ENCODE measurements at regions not wholly inside any gene's neighbourhood (a gene's known extent, or its start where the extent isn't known, plus 50 kb on each side); places are given as distances from the start of the nearest gene placed in this dataset.

DNA sequence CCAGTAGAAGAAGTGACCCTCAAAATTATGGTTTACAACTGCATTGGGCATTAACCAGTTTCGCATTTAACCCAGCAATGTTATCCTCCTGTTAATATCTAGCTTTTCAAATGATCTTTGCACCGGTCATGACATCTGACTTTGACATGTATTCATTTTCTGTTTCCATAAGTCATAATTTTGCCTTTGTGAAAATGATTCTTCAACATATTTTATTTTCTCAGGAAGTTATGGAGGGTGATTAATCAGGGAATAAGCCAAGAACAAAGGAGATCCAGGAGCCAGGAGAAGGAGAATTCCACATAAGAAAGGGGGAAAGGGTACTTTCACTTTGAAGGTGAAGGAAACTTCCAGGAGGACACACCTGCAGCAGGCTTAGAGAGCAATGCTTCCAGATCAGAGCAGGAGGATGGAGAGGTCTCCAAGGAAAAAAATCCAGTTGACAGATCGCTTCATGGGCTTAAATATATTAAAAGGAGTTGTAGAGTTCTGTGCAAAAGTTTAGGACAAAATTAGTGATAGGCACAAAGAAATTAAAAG lies 92.1 kb upstream of the FAM3C start:
- CTCF ChIA-PET = no interaction called here
- no peaks in the 10 kb centered on the region for H3K9me3 Mint-ChIP-seq (ENCODE audit: unreplicated experiment)
- POLR2A ChIA-PET = interaction anchor here (1.1 kb wide), 1 partner anchor 93 kb away, joined by 3 read pairs; the partner anchor contains the start of gene FAM3C
- H3K36me3 Mint-ChIP-seq (ENCODE audit: insufficient read depth, unreplicated experiment) = no peaks in the 10 kb centered on the region
- intact Hi-C loops (cut with micrococcal nuclease) = no loop called here
- TF ChIP-seq, protein P1, sequence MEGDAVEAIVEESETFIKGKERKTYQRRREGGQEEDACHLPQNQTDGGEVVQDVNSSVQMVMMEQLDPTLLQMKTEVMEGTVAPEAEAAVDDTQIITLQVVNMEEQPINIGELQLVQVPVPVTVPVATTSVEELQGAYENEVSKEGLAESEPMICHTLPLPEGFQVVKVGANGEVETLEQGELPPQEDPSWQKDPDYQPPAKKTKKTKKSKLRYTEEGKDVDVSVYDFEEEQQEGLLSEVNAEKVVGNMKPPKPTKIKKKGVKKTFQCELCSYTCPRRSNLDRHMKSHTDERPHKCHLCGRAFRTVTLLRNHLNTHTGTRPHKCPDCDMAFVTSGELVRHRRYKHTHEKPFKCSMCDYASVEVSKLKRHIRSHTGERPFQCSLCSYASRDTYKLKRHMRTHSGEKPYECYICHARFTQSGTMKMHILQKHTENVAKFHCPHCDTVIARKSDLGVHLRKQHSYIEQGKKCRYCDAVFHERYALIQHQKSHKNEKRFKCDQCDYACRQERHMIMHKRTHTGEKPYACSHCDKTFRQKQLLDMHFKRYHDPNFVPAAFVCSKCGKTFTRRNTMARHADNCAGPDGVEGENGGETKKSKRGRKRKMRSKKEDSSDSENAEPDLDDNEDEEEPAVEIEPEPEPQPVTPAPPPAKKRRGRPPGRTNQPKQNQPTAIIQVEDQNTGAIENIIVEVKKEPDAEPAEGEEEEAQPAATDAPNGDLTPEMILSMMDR (IDR thresholded peaks at IDR 0.05; ENCODE audit: unreplicated experiment) = no peak
- DNase-seq (ENCODE audit: unreplicated experiment) = no peak
- no peak overlapping the region for H3K27ac Mint-ChIP-seq (ENCODE audit: low read depth, unreplicated experiment)
- H3K4me1 Mint-ChIP-seq (ENCODE audit: insufficient read depth, unreplicated experiment) = peaks cover 14% of the 10 kb centered on the region
- BruUV-seq (replicated peaks) = no TSS peak
- H3K27me3 Mint-ChIP-seq (ENCODE audit: insufficient read depth, unreplicated experiment) = no peaks in the 10 kb centered on the region
- no peak overlapping the region for H3K4me3 Mint-ChIP-seq (ENCODE audit: unreplicated experiment)

DNA sequence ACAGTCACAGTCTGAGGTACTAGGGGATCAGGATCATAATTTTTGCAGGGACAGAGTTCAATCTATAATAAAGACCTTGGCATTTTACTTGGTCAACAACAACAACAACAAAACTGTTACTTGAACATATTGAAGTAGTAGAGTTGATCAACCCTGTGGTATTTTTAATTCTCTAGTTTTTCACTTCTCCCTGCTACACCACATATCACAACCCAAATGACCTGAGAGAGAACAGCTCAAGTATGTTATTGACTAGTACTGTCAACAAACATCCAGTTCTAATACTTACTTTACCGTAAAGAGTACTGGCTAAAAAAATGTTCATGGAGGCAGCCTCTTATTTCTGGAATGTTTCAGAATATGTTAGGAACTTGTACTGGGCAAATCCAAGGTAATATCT lies 90.5 kb upstream of the FAM3C start:
- Mint-ChIP-seq H3K27ac (ENCODE audit: low read depth, unreplicated experiment) (peak overlapping the region; percentile 11), H3K9me3 (ENCODE audit: unreplicated experiment) (no peaks in the 10 kb centered on the region), H3K27me3 (ENCODE audit: insufficient read depth, unreplicated experiment) (no peaks in the 10 kb centered on the region), H3K4me3 (ENCODE audit: unreplicated experiment) (no peak overlapping the region), H3K36me3 (ENCODE audit: insufficient read depth, unreplicated experiment) (no peaks in the 10 kb centered on the region), H3K4me1 (ENCODE audit: insufficient read depth, unreplicated experiment) (peaks cover 19% of the 10 kb centered on the region)
- no peak for DNase-seq (ENCODE audit: unreplicated experiment)
- TF ChIP-seq, protein P1 (IDR thresholded peaks at IDR 0.05; ENCODE audit: unreplicated experiment) = no peak
- intact Hi-C loops (cut with micrococcal nuclease) = no loop called here
- POLR2A ChIA-PET = interaction anchor here (0.9 kb wide), 1 partner anchor 8 kb away, joined by 4 read pairs; no protein-coding TSS in a partner anchor
- CTCF ChIA-PET = no interaction called here
- no TSS peak for BruUV-seq (replicated peaks)

DNA sequence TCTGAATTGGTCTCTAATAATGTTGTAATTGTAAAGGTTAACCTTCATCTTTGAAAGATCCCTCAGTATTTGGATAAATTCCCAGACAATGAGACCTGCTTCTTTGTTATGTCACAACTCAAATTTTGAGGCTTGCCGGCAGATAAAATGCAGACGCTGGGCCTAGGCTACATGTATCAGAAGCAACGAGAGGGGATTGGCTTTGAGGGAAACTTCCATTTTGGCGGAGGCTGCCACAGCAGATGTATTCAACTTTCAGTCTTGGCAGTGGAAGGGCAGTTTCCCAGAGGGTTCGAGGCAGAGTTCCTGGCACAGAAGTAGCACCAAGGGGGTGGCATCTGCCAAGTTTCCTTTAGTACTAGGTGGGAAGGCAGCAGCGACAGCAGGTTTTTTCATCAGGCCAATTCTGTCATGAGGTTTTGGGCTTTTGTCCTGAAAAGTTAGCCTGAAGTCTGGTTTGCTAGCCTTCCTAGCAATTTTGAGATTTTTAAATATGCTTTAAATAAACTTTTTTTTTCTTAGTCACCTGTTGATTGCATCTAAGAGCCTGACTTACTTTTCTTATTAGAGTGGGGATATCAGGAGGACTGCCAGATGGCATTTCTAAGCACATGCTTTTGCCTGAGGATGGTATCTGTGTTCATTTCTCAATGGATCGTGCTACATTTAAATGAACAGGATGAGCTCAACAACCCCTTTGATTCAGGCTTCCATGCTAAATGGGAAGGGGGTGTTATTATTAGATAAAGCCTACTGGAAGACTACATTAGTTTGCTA lies 89.5 kb upstream of the FAM3C start:
- H3K36me3 Mint-ChIP-seq (ENCODE audit: insufficient read depth, unreplicated experiment) = no peaks in the 10 kb centered on the region
- CTCF ChIA-PET = no interaction called here
- H3K4me3 Mint-ChIP-seq (ENCODE audit: unreplicated experiment) = no peak overlapping the region
- DNase-seq (ENCODE audit: unreplicated experiment) = peak; percentile 16
- peak overlapping the region; percentile 11 for H3K27ac Mint-ChIP-seq (ENCODE audit: low read depth, unreplicated experiment)
- BruUV-seq (replicated peaks) = no TSS peak
- POLR2A ChIA-PET = no interaction called here
- H3K4me1 Mint-ChIP-seq (ENCODE audit: insufficient read depth, unreplicated experiment) = peaks cover 19% of the 10 kb centered on the region
- H3K9me3 Mint-ChIP-seq (ENCODE audit: unreplicated experiment) = no peaks in the 10 kb centered on the region
- TF ChIP-seq, protein P1 (IDR thresholded peaks at IDR 0.05; ENCODE audit: unreplicated experiment) = no peak
- no peaks in the 10 kb centered on the region for H3K27me3 Mint-ChIP-seq (ENCODE audit: insufficient read depth, unreplicated experiment)
- intact Hi-C loops (cut with micrococcal nuclease) = no loop called here

GRCh38 chr7:121484089-121484763 lies 88.1 kb upstream of the FAM3C start:
- ChIA-PET POLR2A (no interaction called here), CTCF (no interaction called here)
- peaks cover 19% of the 10 kb centered on the region for H3K4me1 Mint-ChIP-seq (ENCODE audit: insufficient read depth, unreplicated experiment)
- no peaks in the 10 kb centered on the region for H3K27me3 Mint-ChIP-seq (ENCODE audit: insufficient read depth, unreplicated experiment)
- H3K36me3 Mint-ChIP-seq (ENCODE audit: insufficient read depth, unreplicated experiment) = no peaks in the 10 kb centered on the region
- BruUV-seq (replicated peaks) = no TSS peak
- DNase-seq (ENCODE audit: unreplicated experiment) = no peak
- no peak overlapping the region for H3K27ac Mint-ChIP-seq (ENCODE audit: low read depth, unreplicated experiment)
- no peaks in the 10 kb centered on the region for H3K9me3 Mint-ChIP-seq (ENCODE audit: unreplicated experiment)
- H3K4me3 Mint-ChIP-seq (ENCODE audit: unreplicated experiment) = no peak overlapping the region
- intact Hi-C loops (cut with micrococcal nuclease) = no loop called here
- TF ChIP-seq, protein P1 (IDR thresholded peaks at IDR 0.05; ENCODE audit: unreplicated experiment) = no peak
